ENCODE measurements at regions not wholly inside any gene's neighbourhood (a gene's known extent, or its start where the extent isn't known, plus 50 kb on each side); places are given as distances from the start of the nearest gene placed in this dataset.

DNA sequence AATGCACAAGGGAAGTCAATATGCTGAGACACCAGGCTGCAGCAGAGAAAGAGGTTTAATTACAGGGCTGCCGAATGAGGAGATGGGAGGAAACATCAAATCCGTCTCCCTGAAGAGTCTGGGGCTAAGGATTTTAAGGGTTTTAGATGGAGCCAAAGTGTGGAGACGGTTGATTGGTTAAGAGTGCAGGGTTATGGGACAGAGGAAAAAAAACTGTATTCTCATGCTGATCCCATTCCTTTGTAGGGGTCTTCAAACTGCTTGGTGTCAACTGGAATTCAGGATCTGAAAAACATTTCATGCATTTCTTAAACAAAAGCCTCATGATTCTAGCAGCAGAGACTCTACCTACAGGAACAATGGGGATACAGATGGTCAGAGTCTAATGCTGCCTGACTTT lies 96.1 kb upstream of the SYNDIG1 start:
- no peaks in the 10 kb centered on the region for H3K36me3 ChIP-seq (ENCODE audit: insufficient read depth in 1 of 2, low read depth in 1 of 2)
- H3K4me3 ChIP-seq: no peak overlapping the region
- no peaks in the 10 kb centered on the region for H3K9me3 ChIP-seq
- WGBS, 3 donors: 79 to 84% (median 80%) methylated on average over 3 of the region's 3 CpGs
- no peaks in the 10 kb centered on the region for H3K27me3 ChIP-seq (ENCODE audit: insufficient read depth in 3 of 3, low read length in 2 of 3)
- intact Hi-C loops (cut with DNase I): no loop called here
- DNase-seq (no peak), ATAC-seq (no peak)
- H3K27ac ChIP-seq: no peak overlapping the region
- TF ChIP-seq, protein P1, sequence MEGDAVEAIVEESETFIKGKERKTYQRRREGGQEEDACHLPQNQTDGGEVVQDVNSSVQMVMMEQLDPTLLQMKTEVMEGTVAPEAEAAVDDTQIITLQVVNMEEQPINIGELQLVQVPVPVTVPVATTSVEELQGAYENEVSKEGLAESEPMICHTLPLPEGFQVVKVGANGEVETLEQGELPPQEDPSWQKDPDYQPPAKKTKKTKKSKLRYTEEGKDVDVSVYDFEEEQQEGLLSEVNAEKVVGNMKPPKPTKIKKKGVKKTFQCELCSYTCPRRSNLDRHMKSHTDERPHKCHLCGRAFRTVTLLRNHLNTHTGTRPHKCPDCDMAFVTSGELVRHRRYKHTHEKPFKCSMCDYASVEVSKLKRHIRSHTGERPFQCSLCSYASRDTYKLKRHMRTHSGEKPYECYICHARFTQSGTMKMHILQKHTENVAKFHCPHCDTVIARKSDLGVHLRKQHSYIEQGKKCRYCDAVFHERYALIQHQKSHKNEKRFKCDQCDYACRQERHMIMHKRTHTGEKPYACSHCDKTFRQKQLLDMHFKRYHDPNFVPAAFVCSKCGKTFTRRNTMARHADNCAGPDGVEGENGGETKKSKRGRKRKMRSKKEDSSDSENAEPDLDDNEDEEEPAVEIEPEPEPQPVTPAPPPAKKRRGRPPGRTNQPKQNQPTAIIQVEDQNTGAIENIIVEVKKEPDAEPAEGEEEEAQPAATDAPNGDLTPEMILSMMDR (IDR thresholded peaks at IDR 0.05): no peak
- H3K4me1 ChIP-seq: no peaks in the 10 kb centered on the region

DNA sequence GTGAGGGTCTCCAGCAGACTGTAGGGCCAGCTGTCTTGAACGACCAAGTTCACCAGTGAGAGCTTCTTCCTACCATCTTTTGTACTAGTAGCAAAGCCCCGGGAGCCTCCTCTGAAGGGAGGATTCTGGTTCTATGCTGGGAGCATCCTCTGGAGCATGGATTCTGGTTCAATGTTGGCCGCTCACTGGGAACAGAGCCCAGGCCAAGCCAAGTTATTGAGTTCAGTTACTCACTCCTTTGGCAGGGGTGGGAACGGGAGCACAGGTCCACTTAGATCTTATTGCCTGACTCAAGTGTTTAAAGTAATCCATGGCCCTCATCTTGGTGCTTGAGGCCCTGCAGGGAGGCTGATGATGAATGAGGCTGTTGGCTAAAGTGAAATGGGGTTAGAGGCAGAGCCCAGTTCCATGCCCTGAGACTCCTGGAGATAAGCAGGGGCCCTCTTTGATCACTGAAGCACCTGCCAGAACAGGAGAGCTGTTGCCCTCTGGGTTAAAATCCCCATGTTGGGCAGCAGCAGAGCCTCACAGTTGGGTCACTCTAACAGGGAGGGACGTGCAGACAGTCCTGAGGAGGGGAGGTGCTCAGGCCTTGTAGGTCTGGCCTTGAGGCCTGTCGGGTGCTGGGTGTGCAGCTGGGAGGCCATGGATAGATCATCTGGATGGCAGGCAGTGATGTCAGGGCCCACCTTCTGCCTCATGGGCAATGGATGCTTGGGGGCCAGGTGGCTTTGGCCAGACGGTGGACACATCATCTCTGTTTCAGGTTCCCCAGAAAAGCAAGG lies 98.3 kb upstream of the SYNDIG1 start:
- 86 to 90% (median 88%) methylated on average over 7 of the region's 7 CpGs for WGBS, 3 donors

DNA sequence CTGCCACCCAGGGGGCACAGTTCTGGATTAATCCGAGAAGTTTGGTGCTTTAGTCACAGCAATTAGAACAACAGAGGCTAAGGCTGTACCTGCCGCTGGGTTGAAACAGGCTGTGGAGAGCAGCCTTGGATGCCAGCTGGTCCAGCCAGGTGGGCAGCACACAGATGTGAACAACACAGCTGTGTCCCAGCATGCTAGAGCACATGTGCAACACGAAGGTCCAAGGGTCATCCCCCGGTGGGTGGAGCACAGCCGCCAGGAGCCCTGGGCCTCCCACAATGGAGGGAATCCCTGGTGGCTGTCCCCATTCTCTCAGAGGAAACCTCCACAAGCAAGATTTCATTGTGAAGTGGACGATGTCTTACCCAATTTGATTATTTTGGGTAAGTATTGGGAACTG lies 99.2 kb upstream of the SYNDIG1 start:
- 74 to 80% (median 74%) methylated on average over 6 of the region's 6 CpGs for WGBS, 3 donors

More for the DNA sequence above, 98.3 kb upstream of the SYNDIG1 start:
- TF ChIP-seq, protein P1 (IDR thresholded peaks at IDR 0.05): no peak
- intact Hi-C loops (cut with DNase I): no loop called here
- ATAC-seq: no peak
- Histone ChIP-seq H3K27me3 (ENCODE audit: insufficient read depth in 3 of 3, low read length in 2 of 3) (no peaks in the 10 kb centered on the region), H3K36me3 (ENCODE audit: insufficient read depth in 1 of 2, low read depth in 1 of 2) (no peaks in the 10 kb centered on the region), H3K27ac (no peak overlapping the region), H3K9me3 (no peaks in the 10 kb centered on the region), H3K4me3 (no peak overlapping the region), H3K4me1 (no peaks in the 10 kb centered on the region)
- no peak for DNase-seq

DNA sequence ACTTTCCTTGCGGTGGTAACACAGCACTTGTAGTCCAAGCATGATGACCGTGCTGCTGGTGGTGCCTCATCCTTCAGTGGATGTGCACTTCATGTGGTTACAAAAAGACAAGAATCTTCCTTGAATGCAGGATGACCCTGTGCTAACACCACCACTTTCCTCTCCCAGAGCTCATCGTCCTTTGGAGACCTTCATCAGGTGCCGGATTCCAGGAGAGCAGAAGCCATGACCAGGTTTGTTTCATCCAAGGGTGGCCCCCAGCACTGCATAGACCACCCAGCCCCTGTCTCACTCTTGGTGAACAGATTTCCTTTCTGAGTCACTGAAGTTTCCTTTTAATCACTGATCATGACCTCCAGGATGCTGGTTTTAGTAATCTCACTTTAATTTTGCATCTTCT lies 101.2 kb upstream of the SYNDIG1 start:
- Histone ChIP-seq H3K4me1 (no peaks in the 10 kb centered on the region), H3K4me3 (no peak overlapping the region), H3K27me3 (ENCODE audit: insufficient read depth in 3 of 3, low read length in 2 of 3) (no peaks in the 10 kb centered on the region), H3K9me3 (no peaks in the 10 kb centered on the region), H3K27ac (no peak overlapping the region), H3K36me3 (ENCODE audit: insufficient read depth in 1 of 2, low read depth in 1 of 2) (no peaks in the 10 kb centered on the region)
- intact Hi-C loops (cut with DNase I): no loop called here
- no peak for ATAC-seq
- 85 to 89% (median 85%) methylated on average over 4 of the region's 4 CpGs for WGBS, 3 donors
- TF ChIP-seq, protein P1 (IDR thresholded peaks at IDR 0.05): no peak
- DNase-seq: no peak

More for the DNA sequence above, 99.2 kb upstream of the SYNDIG1 start:
- TF ChIP-seq, protein P1 (IDR thresholded peaks at IDR 0.05): no peak
- Histone ChIP-seq H3K4me1 (no peaks in the 10 kb centered on the region), H3K27ac (no peak overlapping the region), H3K4me3 (no peak overlapping the region), H3K9me3 (no peaks in the 10 kb centered on the region), H3K36me3 (ENCODE audit: insufficient read depth in 1 of 2, low read depth in 1 of 2) (no peaks in the 10 kb centered on the region), H3K27me3 (ENCODE audit: insufficient read depth in 3 of 3, low read length in 2 of 3) (no peaks in the 10 kb centered on the region)
- DNase-seq: no peak
- intact Hi-C loops (cut with DNase I): no loop called here
- ATAC-seq: no peak
